ENCODE measurements at regions not wholly inside any gene's neighbourhood (a gene's known extent, or its start where the extent isn't known, plus 50 kb on each side); places are given as distances from the start of the nearest gene placed in this dataset.

DNA sequence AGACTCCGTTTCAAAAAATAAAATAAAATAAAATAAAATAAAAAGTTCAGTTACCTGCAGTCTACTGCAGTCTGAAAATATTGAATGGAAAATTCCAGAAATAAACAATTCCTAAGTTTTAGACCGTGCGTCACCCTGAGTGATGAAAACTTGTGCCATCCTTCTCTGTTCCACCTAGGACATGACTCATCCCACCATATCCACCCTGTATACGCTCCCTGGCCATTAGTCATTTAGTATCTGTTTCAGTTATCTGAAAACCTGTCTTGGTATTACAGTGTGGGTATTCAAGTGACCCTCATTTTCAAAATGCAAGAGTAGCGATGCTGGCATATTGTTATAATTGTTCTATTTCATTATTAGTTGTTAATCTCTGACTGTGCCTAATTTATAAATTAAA is 51.8 kb upstream of the TEX48 start:
- DNase-seq: no peak

DNA sequence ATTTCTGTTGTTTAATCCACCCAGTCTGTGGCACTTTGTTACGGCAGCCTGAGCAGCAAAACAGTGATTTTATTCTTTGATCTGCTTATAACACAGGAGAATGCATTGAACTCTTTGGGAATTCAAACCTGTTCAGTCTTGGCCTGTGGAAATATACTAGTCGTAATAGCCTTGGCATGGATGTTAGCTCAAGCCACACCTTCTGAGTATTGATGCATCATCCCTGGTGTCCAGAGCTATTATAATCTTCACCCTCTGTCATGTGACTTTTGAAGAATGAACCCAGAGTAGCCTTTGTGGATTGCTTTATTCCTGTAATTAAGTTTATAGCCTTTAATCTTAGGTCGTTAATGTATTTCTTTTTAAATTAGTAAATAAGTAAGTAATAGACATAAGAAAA is 50.8 kb upstream of the TEX48 start:
- Histone ChIP-seq H3K36me3 (no peaks in the 10 kb centered on the region), H3K9me3 (no peaks in the 10 kb centered on the region), H3K27me3 (no peaks in the 10 kb centered on the region), H3K4me3 (no peak overlapping the region)
- peak; percentile 12 for DNase-seq

More for the DNA sequence above, 51.8 kb upstream of the TEX48 start:
- H3K27me3 ChIP-seq: no peaks in the 10 kb centered on the region
- no peaks in the 10 kb centered on the region for H3K36me3 ChIP-seq
- no peaks in the 10 kb centered on the region for H3K9me3 ChIP-seq
- H3K4me3 ChIP-seq: no peak overlapping the region

Data from MG63 (cell line).